GM12878 (cell line): ENCODE measurements at regions not wholly inside any gene's neighbourhood (a gene's known extent, or its start where the extent isn't known, plus 50 kb on each side); places are given as distances from the start of the nearest gene placed in this dataset.

Experiments
- CREB1 ChIP-seq: IDR thresholded peaks from 2 replicates; pipeline ENCODE4 v1.6.1; 2012; ENCODE audit warnings: low read depth, mild to moderate bottlenecking, inconsistent platforms
- NR2C1 ChIP-seq: fragments of 450-650 bp; IDR thresholded peaks from 2 replicates; pipeline ENCODE4 v1.6.1; 2017; ENCODE audit warnings: antibody characterized with exemption, mild to moderate bottlenecking, moderate library complexity

- no peak for TF ChIP-seq NR2C1
- TF ChIP-seq CREB1, result no peak
Observed at GRCh38 chrX:45421806-45422205, 221.1 kb upstream of the DIPK2B start.
